ENCODE measurements at regions not wholly inside any gene's neighbourhood (a gene's known extent, or its start where the extent isn't known, plus 50 kb on each side); places are given as distances from the start of the nearest gene placed in this dataset.

GRCh38 chr13:105428811-105429210, 1106.7 kb downstream of the EFNB2 start:
- no peak for TF ChIP-seq CTCF (conservative IDR thresholded peaks at IDR 0.05; ENCODE audit: low read depth, low read length)
- H3K4me3 ChIP-seq (ENCODE audit: low read depth, low read length), result no peak overlapping the region
- no peak for DNase-seq (ENCODE audit: low read depth)

GRCh38 chr13:105426441-105426840, 1109.0 kb downstream of the EFNB2 start:
- H3K4me3 ChIP-seq (ENCODE audit: low read depth, low read length), result no peak overlapping the region
- no peak for TF ChIP-seq CTCF (conservative IDR thresholded peaks at IDR 0.05; ENCODE audit: low read depth, low read length)

GRCh38 chr13:105414639-105415038, 1120.8 kb downstream of the EFNB2 start:
- TF ChIP-seq CTCF (conservative IDR thresholded peaks at IDR 0.05; ENCODE audit: low read depth, low read length), result no peak
- H3K4me3 ChIP-seq (ENCODE audit: low read depth, low read length), result no peak overlapping the region
- DNase-seq (ENCODE audit: low read depth), result no peak

More at GRCh38 chr13:105426441-105426840, 1109.0 kb downstream of the EFNB2 start:
- no peak for DNase-seq (ENCODE audit: low read depth)

- no peak overlapping the region for H3K4me3 ChIP-seq (ENCODE audit: low read depth, low read length)
- DNase-seq (ENCODE audit: low read depth), result no peak
- TF ChIP-seq CTCF (conservative IDR thresholded peaks at IDR 0.05; ENCODE audit: low read depth, low read length), result no peak
Observed at GRCh38 chr13:105412171-105412570, 1123.3 kb downstream of the EFNB2 start.

GRCh38 chr13:105410602-105411001, 1124.9 kb downstream of the EFNB2 start:
- TF ChIP-seq CTCF (conservative IDR thresholded peaks at IDR 0.05; ENCODE audit: low read depth, low read length), result peak; percentile 75
- no peak for DNase-seq (ENCODE audit: low read depth)
- no peak overlapping the region for H3K4me3 ChIP-seq (ENCODE audit: low read depth, low read length)

GRCh38 chr13:105406551-105406950, 1128.9 kb downstream of the EFNB2 start:
- peak; percentile 33 for DNase-seq (ENCODE audit: low read depth)
- TF ChIP-seq CTCF (conservative IDR thresholded peaks at IDR 0.05; ENCODE audit: low read depth, low read length), result no peak

GRCh38 chr13:105403086-105403485, 1132.4 kb downstream of the EFNB2 start:
- TF ChIP-seq CTCF (conservative IDR thresholded peaks at IDR 0.05; ENCODE audit: low read depth, low read length), result no peak
- no peak for DNase-seq (ENCODE audit: low read depth)
- no peak overlapping the region for H3K4me3 ChIP-seq (ENCODE audit: low read depth, low read length)

More at GRCh38 chr13:105406551-105406950, 1128.9 kb downstream of the EFNB2 start:
- H3K4me3 ChIP-seq (ENCODE audit: low read depth, low read length), result no peak overlapping the region
